ENCODE measurements at regions not wholly inside any gene's neighbourhood (a gene's known extent, or its start where the extent isn't known, plus 50 kb on each side); places are given as distances from the start of the nearest gene placed in this dataset.

- DNase-seq, result no peak
Observed at GRCh38 chr2:41409328-41409727, 638.5 kb upstream of the PKDCC start.

GRCh38 chr2:41410011-41410410, 637.8 kb upstream of the PKDCC start:
- no peak for DNase-seq

- DNase-seq, result no peak
Observed at GRCh38 chr2:41413813-41414485, 633.9 kb upstream of the PKDCC start.

GRCh38 chr2:41414486-41415230, 633.2 kb upstream of the PKDCC start:
- no peak for DNase-seq

GRCh38 chr2:41417511-41417910, 630.3 kb upstream of the PKDCC start:
- no peak for DNase-seq

GRCh38 chr2:41420219-41420618, 627.6 kb upstream of the PKDCC start:
- no peak for DNase-seq

- no peak for DNase-seq
Observed at GRCh38 chr2:41420872-41421271, 626.9 kb upstream of the PKDCC start.

GRCh38 chr2:41431756-41432155, 616.1 kb upstream of the PKDCC start:
- peak; percentile 12 for DNase-seq

GRCh38 chr2:41432459-41432858, 615.4 kb upstream of the PKDCC start:
- no peak for DNase-seq

- no peak for DNase-seq
Observed at GRCh38 chr2:41434991-41435390, 612.8 kb upstream of the PKDCC start.

GRCh38 chr2:41441958-41442357, 605.9 kb upstream of the PKDCC start:
- no peak for DNase-seq

GRCh38 chr2:41445865-41446264, 602.0 kb upstream of the PKDCC start:
- DNase-seq, result no peak

- no peak for DNase-seq
Observed at GRCh38 chr2:41446266-41446665, 601.6 kb upstream of the PKDCC start.

GRCh38 chr2:41448221-41448620, 599.6 kb upstream of the PKDCC start:
- no peak for DNase-seq

GRCh38 chr2:41457026-41457425, 590.8 kb upstream of the PKDCC start:
- no peak for DNase-seq

GRCh38 chr2:41460661-41461060, 587.2 kb upstream of the PKDCC start:
- no peak for DNase-seq

- DNase-seq, result no peak
Observed at GRCh38 chr2:41464395-41464794, 583.4 kb upstream of the PKDCC start.

GRCh38 chr2:41475959-41476358, 571.9 kb upstream of the PKDCC start:
- DNase-seq, result no peak

- no peak for DNase-seq
Observed at GRCh38 chr2:41482659-41483058, 565.2 kb upstream of the PKDCC start.

- no peak for DNase-seq
Observed at GRCh38 chr2:41483226-41483625, 564.6 kb upstream of the PKDCC start.

- no peak for DNase-seq
Observed at GRCh38 chr2:41483982-41484857, 563.6 kb upstream of the PKDCC start.

- no peak for DNase-seq
Observed at GRCh38 chr2:41484858-41485234, 563.0 kb upstream of the PKDCC start.

- DNase-seq, result no peak
Observed at GRCh38 chr2:41486948-41487347, 560.9 kb upstream of the PKDCC start.
